GM21515 (cell line): ENCODE measurements at regions not wholly inside any gene's neighbourhood (a gene's known extent, or its start where the extent isn't known, plus 50 kb on each side); places are given as distances from the start of the nearest gene placed in this dataset.
"Not testable (repeated sequence)": the region's sequence is repeated elsewhere in the genome, so short reads cannot be mapped to it uniquely, and the experiment has no call there.

Experiments used
- ATAC-seq: cut with Tn5 transposase; IDR thresholded peaks from one replicate; pipeline ENCODE4 v1.9.1; 2021; ENCODE audit not compliant: unreplicated experiment

DNA sequence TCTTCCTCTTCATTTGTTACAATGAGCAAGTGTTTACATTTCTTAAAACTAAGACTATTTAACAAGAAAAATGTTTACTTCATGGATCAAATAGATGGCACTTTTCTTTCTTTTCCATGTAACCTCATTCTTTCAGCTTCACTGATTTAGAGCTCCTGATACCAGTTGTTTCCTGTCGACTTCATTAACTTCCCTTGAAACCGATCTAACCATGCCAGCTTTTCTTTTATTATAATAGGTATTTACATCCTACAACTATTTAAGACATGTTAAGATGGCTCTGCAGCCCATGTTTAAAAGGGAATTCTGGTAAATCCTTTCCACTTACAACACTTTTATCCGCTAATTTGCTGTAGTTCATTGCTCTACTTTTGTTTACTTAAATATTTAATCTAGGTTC, 107.3 kb upstream of the DCN start:
- ATAC-seq, result no peak

DNA sequence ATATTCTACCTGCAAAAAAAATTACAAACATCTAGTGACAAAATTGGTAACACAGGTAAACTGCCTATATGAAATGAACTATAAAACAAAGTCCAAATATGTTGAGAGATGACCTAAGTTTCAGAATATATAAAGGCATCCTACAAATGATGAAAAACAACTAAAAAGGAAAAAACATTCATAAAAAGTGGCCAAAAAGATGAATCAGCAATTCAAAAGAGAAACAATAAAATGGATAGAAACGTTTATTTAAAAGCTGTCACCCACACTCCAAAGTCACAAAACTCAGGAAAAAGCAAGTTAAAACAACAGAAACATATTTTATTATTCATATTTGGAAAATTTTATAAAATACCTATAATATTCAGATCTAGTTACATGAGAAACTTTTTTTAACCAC, 106.5 kb upstream of the DCN start:
- no peak for ATAC-seq

DNA sequence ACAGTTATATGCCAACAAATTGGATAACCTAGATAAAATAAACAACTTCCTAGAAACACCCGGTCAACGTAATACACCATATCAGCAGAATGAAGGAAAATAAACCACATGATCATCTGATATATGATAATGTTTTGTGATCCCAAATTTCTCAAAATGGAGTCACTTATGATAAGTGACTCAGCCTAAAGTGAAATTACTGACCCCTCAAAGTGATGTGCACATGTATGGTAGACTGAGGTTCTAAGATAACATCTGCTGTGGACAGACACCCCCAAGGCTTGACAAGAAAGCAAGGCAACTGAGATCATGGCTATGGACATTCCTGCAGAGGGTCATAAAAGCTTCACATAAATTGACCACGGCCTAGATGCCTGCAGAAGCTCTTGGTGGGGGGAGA, 105.1 kb upstream of the DCN start:
- ATAC-seq, result no peak

DNA sequence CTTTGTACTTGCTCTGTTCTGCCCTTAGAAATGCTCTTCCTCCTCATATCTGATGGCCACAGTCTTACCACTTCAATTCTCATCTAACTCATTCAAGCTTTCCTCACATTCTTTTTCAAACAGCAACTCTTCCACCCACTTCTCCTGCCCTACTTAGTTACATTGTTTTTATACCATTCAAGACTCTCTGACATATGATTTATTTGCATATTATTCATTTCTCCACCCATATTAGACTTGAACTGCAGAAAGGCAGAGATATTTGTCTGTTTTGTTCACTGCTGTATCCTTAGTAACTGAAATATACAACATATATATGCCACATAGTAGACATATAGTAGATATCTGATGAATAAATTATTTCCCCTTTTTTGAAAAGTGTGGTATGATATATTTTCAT, 95.5 kb upstream of the DCN start:
- no peak for ATAC-seq

DNA sequence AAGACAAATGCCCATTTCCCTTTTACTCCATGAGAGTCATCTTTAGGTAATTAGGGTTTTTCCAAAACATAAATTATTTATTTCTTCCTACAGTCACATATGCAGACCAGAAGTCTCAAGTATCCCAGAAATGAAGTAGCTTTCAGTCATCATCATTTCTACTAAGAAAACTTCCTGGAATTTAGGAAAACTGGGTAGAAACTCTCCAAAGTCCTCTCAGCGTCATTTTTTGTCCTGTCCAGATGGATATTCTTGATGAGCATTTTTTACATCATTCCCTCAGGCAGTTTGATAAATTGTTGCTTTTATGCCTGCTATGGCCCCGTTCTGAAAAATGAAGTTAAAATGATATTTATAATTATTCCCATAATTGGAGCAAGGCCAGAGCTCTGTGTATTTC, 93.9 kb upstream of the DCN start:
- no peak for ATAC-seq

DNA sequence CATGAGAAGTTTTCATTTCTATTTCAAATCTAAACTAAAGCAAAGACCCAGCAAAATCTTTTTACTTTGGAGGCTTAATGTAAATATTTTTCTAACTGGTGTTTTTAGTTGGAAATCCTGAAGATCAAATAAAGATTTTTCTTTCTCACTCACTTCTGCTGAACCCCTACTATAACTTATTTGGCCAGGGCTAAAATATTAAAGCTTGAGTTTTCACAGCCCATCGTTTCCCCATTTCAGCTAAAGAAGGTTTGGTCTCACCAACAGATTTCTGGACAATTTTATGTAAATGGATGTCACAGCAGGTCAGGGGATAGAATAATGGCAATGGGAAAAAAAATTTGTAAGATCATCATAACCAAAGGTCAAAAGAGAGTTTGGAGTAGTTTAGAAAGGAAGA, 92.7 kb upstream of the DCN start:
- ATAC-seq, result no peak

DNA sequence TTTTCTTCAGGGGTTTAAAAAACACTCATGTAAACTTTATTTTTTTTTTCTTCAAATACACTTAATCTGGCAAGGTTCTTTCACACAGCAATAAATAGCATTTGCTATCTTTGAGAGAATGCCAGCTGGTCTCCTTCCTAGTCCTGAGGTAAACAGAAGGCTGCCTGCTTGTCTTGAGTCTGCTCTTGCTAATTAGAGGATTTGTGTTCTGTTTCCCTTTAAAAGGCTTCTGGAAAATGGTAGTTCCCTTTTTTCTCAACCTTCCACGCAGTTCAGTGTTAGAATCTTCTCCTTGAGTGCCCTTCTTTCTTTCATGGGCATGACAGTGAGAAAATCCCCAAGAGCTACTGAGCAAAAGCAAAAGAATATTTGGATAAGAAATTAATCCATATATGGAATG, 92.3 kb upstream of the DCN start:
- ATAC-seq, result no peak

GRCh38 chr12:91273560-91273959, 90.9 kb upstream of the DCN start:
- no peak for ATAC-seq

DNA sequence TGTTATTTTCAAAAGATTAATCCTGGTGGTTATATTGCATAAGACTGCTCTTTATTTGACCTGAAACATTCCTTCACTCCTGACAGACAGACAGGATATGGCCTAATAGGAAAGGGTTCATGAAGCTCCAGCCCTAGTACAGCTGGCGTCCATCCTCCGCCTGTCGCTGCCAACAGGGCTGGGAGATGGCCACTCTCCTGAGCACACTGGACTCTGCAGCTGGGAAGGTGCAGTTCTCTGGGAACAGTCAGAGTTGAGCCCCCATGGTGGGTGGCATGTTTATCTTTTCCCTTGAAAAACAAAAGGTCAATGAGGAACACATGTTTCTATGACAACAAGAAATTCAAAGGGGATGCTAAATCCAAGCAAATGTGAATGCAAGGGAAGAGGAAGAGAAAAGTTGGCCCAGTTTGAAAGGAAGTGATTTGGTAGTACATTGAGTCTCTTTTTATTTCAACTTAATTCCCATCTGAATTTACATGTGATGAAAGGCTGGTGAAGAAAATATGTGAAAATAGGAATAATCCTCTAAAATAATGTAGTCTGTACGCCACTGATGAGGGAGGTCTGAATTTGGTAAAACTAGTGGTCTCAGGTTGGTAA, 89.9 kb upstream of the DCN start:
- ATAC-seq, result no peak

DNA sequence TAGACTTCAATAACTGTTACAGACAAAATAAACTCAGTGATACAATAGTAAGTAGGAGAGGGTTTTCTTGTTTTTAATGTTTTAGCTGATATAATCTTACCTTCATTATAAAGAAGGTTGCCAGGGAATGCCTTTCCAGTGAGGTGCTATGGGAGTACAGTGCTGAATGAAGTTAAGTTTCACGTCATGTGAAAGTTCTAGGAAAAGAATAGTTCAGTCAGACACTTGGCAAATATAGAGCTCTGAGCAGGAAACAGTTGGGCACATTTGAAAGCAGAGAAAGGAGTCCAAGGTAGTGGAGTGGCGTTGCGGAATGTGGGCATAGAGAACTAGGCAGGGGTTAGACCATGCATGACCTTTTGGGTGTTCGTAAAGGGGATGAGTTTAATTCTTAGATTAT, 88.6 kb upstream of the DCN start:
- ATAC-seq, result no peak

GRCh38 chr12:91267039-91267438, 84.4 kb upstream of the DCN start:
- no peak for ATAC-seq

DNA sequence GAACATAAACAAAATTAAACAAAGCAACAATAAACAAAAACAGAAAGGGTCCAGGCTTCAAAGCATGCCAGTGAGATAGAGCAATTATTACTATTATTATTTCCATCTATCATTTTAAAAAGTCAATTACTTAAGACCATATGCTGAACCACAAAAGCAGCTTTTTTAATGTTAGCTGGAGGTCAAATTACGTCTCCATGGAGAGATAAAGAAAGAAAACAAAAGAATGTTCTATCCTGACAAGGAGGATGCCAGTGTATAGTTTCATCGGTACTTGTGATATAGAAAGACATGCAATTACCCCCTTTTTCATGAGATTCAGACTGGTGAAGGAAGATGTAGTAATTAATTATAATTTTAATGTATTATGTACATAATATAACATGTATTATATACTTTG, 81.6 kb upstream of the DCN start:
- ATAC-seq, result no peak

- no peak for ATAC-seq
These were observed 79.4 kb upstream of the DCN start for GRCh38 chr12:91261820-91262676.

DNA sequence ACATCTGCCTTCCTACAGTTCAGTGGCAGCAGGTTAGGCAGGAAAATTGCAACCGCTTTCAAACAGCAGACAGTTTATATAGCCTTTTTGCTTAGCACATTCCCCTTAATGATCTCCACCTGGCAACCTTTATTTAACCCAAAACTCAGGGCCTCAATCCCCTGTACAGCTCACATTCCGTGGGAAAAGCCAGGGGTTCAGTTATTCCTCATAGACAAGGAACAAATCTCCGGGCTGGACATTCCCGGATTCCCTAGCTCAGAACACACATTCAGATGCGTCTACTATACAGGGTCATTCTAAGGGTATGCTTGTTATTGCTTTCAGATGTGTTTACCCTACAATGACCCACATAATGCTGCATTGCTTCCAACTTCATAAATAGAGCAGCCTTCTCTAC, 73.8 kb upstream of the DCN start:
- no peak for ATAC-seq

DNA sequence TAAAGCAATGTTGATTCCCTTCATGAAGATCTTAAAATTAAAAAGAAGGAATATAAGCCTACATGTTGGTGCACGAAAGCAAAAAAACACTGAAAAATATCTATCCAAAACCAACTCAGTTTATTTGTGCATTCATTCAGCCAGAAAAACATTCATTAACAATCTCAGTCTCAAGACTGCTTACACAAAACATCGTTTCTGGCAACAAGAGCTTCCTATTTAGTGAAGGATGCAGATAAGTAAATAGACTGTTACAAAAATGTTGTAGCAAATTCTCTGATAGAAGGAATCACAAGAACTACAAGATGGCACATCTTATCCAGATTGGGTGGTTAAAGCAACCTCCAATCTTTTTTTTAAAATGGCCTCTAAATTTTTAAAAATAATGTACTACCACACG, 69.7 kb upstream of the DCN start:
- ATAC-seq, result no peak

GRCh38 chr12:91250273-91250665, 67.7 kb upstream of the DCN start:
- no peak for ATAC-seq

GRCh38 chr12:91249518-91250272, 67.1 kb upstream of the DCN start:
- no peak for ATAC-seq

GRCh38 chr12:91249054-91249453, 66.4 kb upstream of the DCN start:
- no peak for ATAC-seq

GRCh38 chr12:91243177-91243576, 60.6 kb upstream of the DCN start:
- ATAC-seq, result not testable (repeated sequence)

DNA sequence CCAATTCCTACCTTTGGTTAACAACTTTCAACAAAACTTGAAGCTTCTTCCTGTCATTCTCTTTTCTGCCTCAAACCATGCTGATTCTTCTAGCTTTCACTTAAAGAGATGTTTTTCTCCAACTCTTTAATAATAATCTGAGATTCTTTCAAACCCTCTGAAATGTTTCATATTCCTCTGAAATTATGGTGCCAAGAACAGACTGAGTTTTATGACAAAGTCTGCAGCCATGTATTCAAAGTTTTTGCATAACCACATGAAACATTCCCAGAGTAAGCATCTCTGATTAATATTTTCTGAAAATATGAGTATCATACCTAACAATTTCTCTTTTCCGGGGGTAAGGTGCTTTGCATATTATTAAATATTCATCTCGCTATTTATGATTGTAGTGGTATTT, 59.1 kb upstream of the DCN start:
- no peak for ATAC-seq

DNA sequence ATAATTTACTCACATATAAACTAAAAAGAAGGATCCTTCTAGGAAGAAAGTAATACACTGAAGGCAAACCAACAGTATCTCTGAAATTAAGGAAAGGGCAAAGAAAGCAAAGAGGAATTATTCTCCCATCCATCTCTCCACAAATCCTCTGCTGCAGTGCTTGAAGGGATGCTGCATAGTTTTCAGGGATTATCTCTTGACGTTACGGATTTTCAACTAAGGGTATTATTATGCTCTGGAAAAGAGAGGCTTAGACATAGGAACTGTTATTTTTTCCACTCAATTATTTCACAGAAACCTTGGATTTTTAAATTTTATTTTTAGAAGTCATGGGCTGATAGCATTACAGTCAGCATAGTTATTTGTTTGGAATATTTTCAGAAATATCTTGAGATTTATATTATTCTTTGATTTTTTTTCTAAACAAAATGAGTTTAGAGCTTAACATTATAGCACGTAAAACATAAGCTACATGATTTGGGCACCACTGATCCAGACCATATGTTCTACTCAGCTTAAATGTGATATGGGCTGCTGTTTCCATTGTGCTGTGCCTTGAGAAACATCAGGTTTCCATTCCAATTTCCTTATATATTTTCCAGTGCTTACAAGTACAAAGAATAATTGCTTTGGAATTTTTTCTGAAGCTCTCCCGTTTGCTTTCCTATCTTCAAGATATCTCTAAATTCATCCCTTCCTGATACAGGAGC, 57.9 kb upstream of the DCN start:
- no peak for ATAC-seq

GRCh38 chr12:91239481-91239880, 56.9 kb upstream of the DCN start:
- ATAC-seq, result no peak
